Fibroblast of lung (primary cell): ENCODE measurements at regions not wholly inside any gene's neighbourhood (a gene's known extent, or its start where the extent isn't known, plus 50 kb on each side); places are given as distances from the start of the nearest gene placed in this dataset.

ENCODE experiments used
- CTCF ChIP-seq, 2 donors: IDR thresholded peaks in 1 of 2; conservative IDR thresholded peaks in 1 of 2; 1 replicate in 1 of 2; 2 replicates in 1 of 2; pipeline ENCODE4 v1.5.1; 2011 to 2012; ENCODE audit warnings: low read length in 2 of 2, control low read depth in 1 of 2, inconsistent platforms in 1 of 2, low read depth in 1 of 2, mild to moderate bottlenecking in 1 of 2
- EZH2 ChIP-seq: IDR thresholded peaks from 2 replicates; pipeline ENCODE4 v1.5.1; 2012; ENCODE audit warnings: low read length, control low read depth, mild to moderate bottlenecking; ENCODE audit errors: missing control alignments

GRCh38 chr5:113788141-113788655, 274.7 kb downstream of the YTHDC2 start:
- TF ChIP-seq CTCF (conservative IDR thresholded peaks at IDR 0.05 in 1 of 2, IDR thresholded peaks at IDR 0.05 in 1 of 2; ENCODE audit: low read depth in 1 of 2, low read length in 2 of 2) (no peak), EZH2 (no peak)
